HCT116 (cell line): ENCODE measurements at regions not wholly inside any gene's neighbourhood (a gene's known extent, or its start where the extent isn't known, plus 50 kb on each side); places are given as distances from the start of the nearest gene placed in this dataset.

ENCODE experiments used
- ATAC-seq: fragments of 200-7000 bp; cut with Tn5 transposase; 2 replicates; pipeline ENCODE4 v1.9.1; 2020; ENCODE audit warnings: mild to moderate bottlenecking, moderate library complexity
- BruUV-seq: library from RNA; stranded (reverse); fragments of 400-500 nt; replicated peaks from 2 replicates; lab custom pipeline; 2021; lab: Mats Ljungman, UMichigan
- CTCF ChIA-PET: fragments of 300-600 bp; sonication (Branson Sonifier 250); formaldehyde crosslinking; loops from one replicate; lab custom pipeline; 2021; ENCODE audit warnings: antibody characterized with exemption; lab: Charles Lee
- POLR2A ChIA-PET: fragments of 300-600, 350-600 bp; sonication (Branson Sonifier 250); formaldehyde crosslinking; loops from one replicate; lab custom pipeline; 2021; ENCODE audit warnings: antibody characterized with exemption; lab: Charles Lee
- RAD21 ChIA-PET, 2 experiments: fragments of 300-600 bp; sonication (Branson Sonifier 250); formaldehyde crosslinking; loops; one replicate each; lab custom pipeline; 2023; ENCODE audit warnings: low total read pairs in 2 of 2; ENCODE audit not compliant: uncharacterized antibody in 2 of 2, unreplicated experiment in 2 of 2, low non-redundant PET in 1 of 2; lab: Charles Lee
- DNase-seq: peaks from one replicate; pipeline ENCODE4 v3.0.0-alpha.2; 2010; ENCODE audit warnings: low read depth, low spot score
- H2AFZ ChIP-seq: fragments of 200-600 bp; shearing (Covaris generic), sonication (generic); 2 replicates; pipeline ENCODE4 v1.6.1; 2017; ENCODE audit warnings: low read depth, mixed run types, mixed read lengths, antibody characterized with exemption, low read length; ENCODE audit not compliant: poor library complexity, severe bottlenecking
- H3K27ac ChIP-seq: 2 replicates; pipeline ENCODE4 v1.5.1; 2012; ENCODE audit warnings: low read depth, low read length
- H3K27me3 ChIP-seq: fragments of 200-600 bp; sonication (generic); 2 replicates; pipeline ENCODE4 v1.6.1; 2016; ENCODE audit warnings: mixed run types, low read length, mixed read lengths; ENCODE audit not compliant: insufficient read depth
- H3K36me3 ChIP-seq, 2 experiments: fragments of 200-500 bp in 1 of 2; fragments of 200-600 bp in 1 of 2; sonication (Bioruptor generic) in 1 of 2; sonication (generic) in 1 of 2; 2 replicates each; pipeline versions ENCODE4 v1.5.1 to v1.6.1; 2014 to 2016; ENCODE audit warnings: low read length in 2 of 2, inconsistent platforms in 1 of 2, mixed read lengths in 1 of 2, mixed run types in 1 of 2; ENCODE audit not compliant: insufficient read depth in 2 of 2, control insufficient read depth in 1 of 2
- H3K4me1 ChIP-seq, 2 experiments: fragments of 200-600 bp in 1 of 2; sonication (generic) in 1 of 2; 2 replicates each; pipeline versions ENCODE4 v1.5.1 to v1.6.1; 2012 to 2017; ENCODE audit warnings: low read length in 2 of 2, inconsistent platforms in 1 of 2, mild to moderate bottlenecking in 1 of 2, mixed read lengths in 1 of 2, mixed run types in 1 of 2, moderate library complexity in 1 of 2; ENCODE audit not compliant: insufficient read depth in 2 of 2, control insufficient read depth in 1 of 2
- H3K4me2 ChIP-seq: fragments of 200-600 bp; sonication (generic); 2 replicates; pipeline ENCODE4 v1.6.1; 2017; ENCODE audit warnings: mixed run types, low read length, mixed read lengths
- H3K4me3 ChIP-seq, 2 experiments: fragments of 200-600 bp in 1 of 2; sonication (generic) in 1 of 2; replicated peaks in 1 of 2; 2 replicates each; pipeline ENCODE4 v1.5.1; 2011 to 2016; ENCODE audit warnings: low read length in 2 of 2, control low read depth in 1 of 2, low read depth in 1 of 2, mild to moderate bottlenecking in 1 of 2, mixed read lengths in 1 of 2, mixed run types in 1 of 2
- H3K79me2 ChIP-seq: fragments of 200-600 bp; sonication (generic); 2 replicates; pipeline ENCODE4 v1.6.1; 2017; ENCODE audit warnings: mild to moderate bottlenecking, mixed run types, low read length, moderate library complexity, mixed read lengths; ENCODE audit not compliant: insufficient read depth
- H3K9ac ChIP-seq: fragments of 200-600 bp; sonication (generic); 2 replicates; pipeline ENCODE4 v1.6.1; 2016; ENCODE audit warnings: low read length, mixed read lengths
- H3K9me2 ChIP-seq: fragments of 200-600 bp; sonication (generic), shearing (Covaris generic); 2 replicates; pipeline ENCODE4 v1.6.1; 2017; ENCODE audit warnings: mixed run types, mild to moderate bottlenecking, moderate library complexity; ENCODE audit not compliant: insufficient read depth
- H3K9me3 ChIP-seq, 2 experiments: fragments of 200-500 bp in 1 of 2; fragments of 200-600 bp in 1 of 2; sonication (Bioruptor generic) in 1 of 2; sonication (generic) in 1 of 2; 2 replicates each; pipeline ENCODE4 v1.6.1; 2014 to 2017; ENCODE audit warnings: low read length in 2 of 2, mixed read lengths in 2 of 2, inconsistent platforms in 1 of 2, low read depth in 1 of 2, mild to moderate bottlenecking in 1 of 2, mixed run types in 1 of 2, moderate library complexity in 1 of 2; ENCODE audit not compliant: control insufficient read depth in 1 of 2, insufficient read depth in 1 of 2
- H4K20me1 ChIP-seq: fragments of 200-600 bp; sonication (generic), shearing (Covaris generic); 2 replicates; pipeline ENCODE4 v1.6.1; 2017; ENCODE audit warnings: mixed run types, mild to moderate bottlenecking, moderate library complexity; ENCODE audit not compliant: insufficient read depth
- CEBPB ChIP-seq: IDR thresholded peaks from 2 replicates; pipeline ENCODE4 v1.6.1; 2012; ENCODE audit warnings: low read depth
- EGR1 ChIP-seq: IDR thresholded peaks from 2 replicates; pipeline ENCODE4 v1.6.1; 2012; ENCODE audit warnings: low read depth
- FOSL1 ChIP-seq: IDR thresholded peaks from 2 replicates; pipeline ENCODE4 v1.6.1; 2012; ENCODE audit warnings: low read depth
- POLR2A ChIP-seq: IDR thresholded peaks from 2 replicates; pipeline ENCODE4 v1.7.0; 2011; ENCODE audit warnings: borderline replicate concordance; ENCODE audit not compliant: insufficient read depth, insufficient read length; ENCODE audit errors: extremely low read depth
- ZNF274 ChIP-seq: fragments of 200-500 bp; sonication (Bioruptor generic); IDR thresholded peaks from 2 replicates; pipeline ENCODE4 v1.6.1; 2014; ENCODE audit warnings: mild to moderate bottlenecking, low read depth, low read length, inconsistent platforms
- intact Hi-C: fragments of 100-400 bp; cut with micrococcal nuclease; formaldehyde crosslinking; loops from 2 replicates; pipeline ENCODE4 v1.10.0; 2022
- TF ChIP-seq, protein P1 (sequence below), 3 experiments: fragments of 200-600 bp in 1 of 3; sonication (generic) in 1 of 3; IDR thresholded peaks in 2 of 3; conservative IDR thresholded peaks in 1 of 3; 2 replicates each; pipeline ENCODE4 v1.5.1; 2012 to 2017; ENCODE audit warnings: low read depth in 2 of 3, low read length in 2 of 3, antibody characterized with exemption in 1 of 3, borderline replicate concordance in 1 of 3, control low read depth in 1 of 3, mild to moderate bottlenecking in 1 of 3, mixed read lengths in 1 of 3, mixed run types in 1 of 3, moderate library complexity in 1 of 3; ENCODE audit not compliant: insufficient read depth in 1 of 3

- Histone ChIP-seq H3K36me3 (no peaks in the 10 kb centered on the region), H3K79me2 (no peaks in the 10 kb centered on the region), H3K4me1 (no peaks in the 10 kb centered on the region), H3K9ac (no peak overlapping the region), H3K9me2 (no peaks in the 10 kb centered on the region), H2AFZ (no peak overlapping the region), H3K27me3 (no peaks in the 10 kb centered on the region), H3K4me3 (no peak overlapping the region), H3K9me3 (peaks cover 0 to 30% of the 10 kb centered on the region in 2 experiments; a peak in 2 of 4 replicates), H3K27ac (no peak overlapping the region), H3K4me2 (no peak overlapping the region), H4K20me1 (no peaks in the 10 kb centered on the region)
- no TSS peak for BruUV-seq
- DNase-seq (no peak), ATAC-seq (no peak)
- intact Hi-C loops = no loop called here
- TF ChIP-seq, protein P1, sequence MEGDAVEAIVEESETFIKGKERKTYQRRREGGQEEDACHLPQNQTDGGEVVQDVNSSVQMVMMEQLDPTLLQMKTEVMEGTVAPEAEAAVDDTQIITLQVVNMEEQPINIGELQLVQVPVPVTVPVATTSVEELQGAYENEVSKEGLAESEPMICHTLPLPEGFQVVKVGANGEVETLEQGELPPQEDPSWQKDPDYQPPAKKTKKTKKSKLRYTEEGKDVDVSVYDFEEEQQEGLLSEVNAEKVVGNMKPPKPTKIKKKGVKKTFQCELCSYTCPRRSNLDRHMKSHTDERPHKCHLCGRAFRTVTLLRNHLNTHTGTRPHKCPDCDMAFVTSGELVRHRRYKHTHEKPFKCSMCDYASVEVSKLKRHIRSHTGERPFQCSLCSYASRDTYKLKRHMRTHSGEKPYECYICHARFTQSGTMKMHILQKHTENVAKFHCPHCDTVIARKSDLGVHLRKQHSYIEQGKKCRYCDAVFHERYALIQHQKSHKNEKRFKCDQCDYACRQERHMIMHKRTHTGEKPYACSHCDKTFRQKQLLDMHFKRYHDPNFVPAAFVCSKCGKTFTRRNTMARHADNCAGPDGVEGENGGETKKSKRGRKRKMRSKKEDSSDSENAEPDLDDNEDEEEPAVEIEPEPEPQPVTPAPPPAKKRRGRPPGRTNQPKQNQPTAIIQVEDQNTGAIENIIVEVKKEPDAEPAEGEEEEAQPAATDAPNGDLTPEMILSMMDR (IDR thresholded peaks at IDR 0.05 in 2 of 3, conservative IDR thresholded peaks at IDR 0.05 in 1 of 3; ENCODE audit: borderline replicate concordance in 1 of 3, insufficient read depth in 1 of 3, low read depth in 2 of 3, low read length in 2 of 3) = no peak
- no peak for TF ChIP-seq POLR2A
- TF ChIP-seq CEBPB = no peak
- TF ChIP-seq FOSL1 = no peak
- TF ChIP-seq ZNF274 = no peak
- ChIA-PET POLR2A (no interaction called here), RAD21 (no interaction called here), CTCF (no interaction called here)
These were observed 232.6 kb upstream of the LRTM1 start for GRCh38 chr3:55160241-55160983.

DNA sequence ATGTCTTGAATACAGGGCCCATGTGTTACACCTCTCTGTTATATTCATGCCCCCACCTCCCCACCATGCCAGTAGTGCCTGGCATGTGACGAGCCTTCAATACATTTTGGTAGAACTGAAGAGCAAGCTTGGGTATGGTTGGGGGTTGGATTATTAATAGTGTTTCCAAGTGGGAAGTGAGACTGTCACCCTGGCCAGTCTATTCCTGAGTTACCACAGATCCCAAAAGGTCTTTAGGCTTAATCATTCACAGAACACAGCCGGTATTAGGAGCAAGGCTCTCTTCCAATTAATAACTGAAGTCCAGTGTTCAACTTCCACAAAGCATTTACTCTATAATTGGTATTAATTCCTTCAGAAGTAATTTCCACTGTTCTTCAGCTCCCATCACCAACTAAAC lies 231.9 kb upstream of the LRTM1 start:
- DNase-seq = no peak
- Histone ChIP-seq H3K79me2 (no peaks in the 10 kb centered on the region), H4K20me1 (no peaks in the 10 kb centered on the region), H3K4me2 (no peak overlapping the region), H2AFZ (no peak overlapping the region)
- intact Hi-C loops = no loop called here
- no TSS peak for BruUV-seq
- no peak for TF ChIP-seq EGR1
- TF ChIP-seq, all 23 proteins: peak for 0
- no peak for ATAC-seq
- Histone ChIP-seq H3K4me3 (no peak overlapping the region), H3K27me3 (no peaks in the 10 kb centered on the region), H3K4me1 (no peaks in the 10 kb centered on the region), H3K9me3 (peaks cover 0 to 25% of the 10 kb centered on the region in 2 experiments; a peak in 2 of 4 replicates), H3K9ac (no peak overlapping the region), H3K36me3 (no peaks in the 10 kb centered on the region), H3K9me2 (no peaks in the 10 kb centered on the region), H3K27ac (no peak overlapping the region)
- ChIA-PET POLR2A (no interaction called here), RAD21 (no interaction called here), CTCF (no interaction called here)
